ENCODE measurements at regions not wholly inside any gene's neighbourhood (a gene's known extent, or its start where the extent isn't known, plus 50 kb on each side); places are given as distances from the start of the nearest gene placed in this dataset.

GRCh38 chr5:21623831-21624230 lies 1229.3 kb downstream of the CDH12 start:
- H3K36me3 ChIP-seq (ENCODE audit: control insufficient read depth in 2 of 2, extremely low read depth in 1 of 2, insufficient read depth in 2 of 2, low read length in 2 of 2), result no peaks in the 10 kb centered on the region
- no peak overlapping the region for H2AFZ ChIP-seq (ENCODE audit: low read depth, low read length)
- no peaks in the 10 kb centered on the region for H4K20me1 ChIP-seq (replicated peaks; ENCODE audit: control insufficient read depth, extremely low read depth, insufficient read depth, low read length)
- H3K79me2 ChIP-seq (ENCODE audit: control insufficient read depth, insufficient read depth, low read length), result no peaks in the 10 kb centered on the region
- POLR2A ChIA-PET, result no interaction called here
- no peaks in the 10 kb centered on the region for H3K9me3 ChIP-seq (replicated peaks; ENCODE audit: control insufficient read depth, insufficient read depth, low read length)
- no peaks in the 10 kb centered on the region for H3K4me1 ChIP-seq (ENCODE audit: control insufficient read depth, extremely low read depth, insufficient read depth, low read length)
- BruUV-seq (replicated peaks), result no TSS peak
- no peak for FAIRE-seq
- intact Hi-C loops (cut with micrococcal nuclease), result no loop called here
- no peak overlapping the region for H3K4me2 ChIP-seq (ENCODE audit: insufficient read depth, low read length)
- TF ChIP-seq POLR2A (IDR thresholded peaks at IDR 0.05; ENCODE audit: low read depth, low read length) (no peak), CTCF (IDR thresholded peaks at IDR 0.05; ENCODE audit: extremely low read depth in 1 of 2, insufficient read depth in 1 of 2, low read depth in 1 of 2, low read length in 2 of 2) (no peak), EZH2 (IDR thresholded peaks at IDR 0.05; ENCODE audit: borderline replicate concordance, low read depth, low read length, severe bottlenecking) (no peak), GATA2 (IDR thresholded peaks at IDR 0.05; ENCODE audit: insufficient read depth, insufficient read length, low read depth, low read length) (no peak), MAX (IDR thresholded peaks at IDR 0.05; ENCODE audit: insufficient read depth, insufficient read length) (no peak), FOS (IDR thresholded peaks at IDR 0.05; ENCODE audit: borderline replicate concordance, insufficient read depth, low read length) (no peak), JUN (IDR thresholded peaks at IDR 0.05; ENCODE audit: borderline replicate concordance, insufficient read depth, insufficient read length, low read depth) (no peak), MYC (IDR thresholded peaks at IDR 0.05; ENCODE audit: low read depth, low read length) (no peak), POLR2AphosphoS5 (IDR thresholded peaks at IDR 0.05; ENCODE audit: insufficient read depth, low read depth, low read length) (no peak)
- H3K4me3 ChIP-seq (replicated peaks in 1 of 3; ENCODE audit: insufficient read depth in 1 of 3, low read depth in 1 of 3, low read length in 3 of 3), result no peak overlapping the region
- H3K9ac ChIP-seq (replicated peaks; ENCODE audit: extremely low read depth, insufficient read depth, low read length), result no peak overlapping the region
- H3K27me3 ChIP-seq (ENCODE audit: control insufficient read depth in 2 of 2, insufficient read depth in 2 of 2, low read length in 2 of 2), result no peaks in the 10 kb centered on the region
- dilution Hi-C loops (cut with MboI; ENCODE audit: extremely low pct_ligation_motif_present, low sequenced_read_pairs), result no loop called here
- CTCF ChIA-PET, result no interaction called here
- no peaks in the 10 kb centered on the region for H3K9me1 ChIP-seq (replicated peaks; ENCODE audit: control insufficient read depth, extremely low read depth, insufficient read depth, low read length)
- DNase-seq (ENCODE audit: low read depth, low spot score), result no peak
- no peak overlapping the region for H3K27ac ChIP-seq (ENCODE audit: insufficient read depth, low read depth, low read length)

All from endothelial cell of umbilical vein (primary cell).